ENCODE measurements at regions not wholly inside any gene's neighbourhood (a gene's known extent, or its start where the extent isn't known, plus 50 kb on each side); places are given as distances from the start of the nearest gene placed in this dataset.

GRCh38 chr3:72591522-72592421 lies 256.5 kb downstream of the SHQ1 start:
- DNase-seq (ENCODE audit: low spot score), result no peak

DNA sequence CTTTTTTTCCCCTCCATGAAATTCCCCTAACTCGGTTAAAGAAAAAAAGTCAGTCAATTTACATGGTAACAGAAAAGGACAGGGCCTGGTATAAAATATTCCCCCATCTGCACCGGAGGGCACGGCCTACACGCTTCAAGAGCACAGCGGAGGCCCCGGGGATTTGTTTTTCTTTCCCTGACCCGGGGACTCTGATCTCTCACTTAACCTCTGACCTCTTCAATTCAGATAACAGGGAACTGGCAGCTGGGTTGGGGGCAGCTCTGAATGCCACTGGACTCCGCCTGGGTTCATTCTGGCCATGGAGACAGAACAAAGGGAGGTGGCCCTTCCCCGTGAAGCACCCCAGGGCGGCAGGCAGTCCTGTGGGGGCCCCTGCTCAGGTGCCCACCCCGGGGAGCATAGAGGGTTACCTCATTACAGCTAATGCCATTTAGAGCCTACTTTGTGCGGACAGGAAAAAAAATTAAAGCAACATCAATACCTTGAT lies 257.5 kb downstream of the SHQ1 start:
- no peak for DNase-seq (ENCODE audit: low spot score)

GRCh38 chr3:72587282-72587681 lies 261.0 kb downstream of the SHQ1 start:
- no peak for DNase-seq (ENCODE audit: low spot score)

DNA sequence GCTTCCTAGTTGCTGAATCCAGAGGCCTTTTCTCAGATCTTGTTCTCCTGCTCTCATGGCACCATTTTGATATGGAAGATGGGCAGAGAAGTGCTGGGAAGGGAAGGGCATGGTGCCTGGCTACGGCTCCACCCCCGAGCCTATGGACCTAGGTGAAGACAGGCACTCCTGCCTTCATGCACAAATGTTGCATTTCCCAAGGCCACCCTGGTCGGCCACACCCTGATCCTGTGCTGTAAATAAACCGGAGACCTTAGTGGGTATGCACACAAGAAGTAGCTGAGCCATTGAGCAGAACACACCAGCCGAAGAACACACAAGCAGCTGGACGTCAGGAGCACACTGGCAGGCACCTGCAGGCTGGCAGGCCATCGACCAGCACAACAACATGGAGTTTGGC lies 261.6 kb downstream of the SHQ1 start:
- no peak for DNase-seq (ENCODE audit: low spot score)

GRCh38 chr3:72585966-72586365 lies 262.3 kb downstream of the SHQ1 start:
- DNase-seq (ENCODE audit: low spot score), result no peak

DNA sequence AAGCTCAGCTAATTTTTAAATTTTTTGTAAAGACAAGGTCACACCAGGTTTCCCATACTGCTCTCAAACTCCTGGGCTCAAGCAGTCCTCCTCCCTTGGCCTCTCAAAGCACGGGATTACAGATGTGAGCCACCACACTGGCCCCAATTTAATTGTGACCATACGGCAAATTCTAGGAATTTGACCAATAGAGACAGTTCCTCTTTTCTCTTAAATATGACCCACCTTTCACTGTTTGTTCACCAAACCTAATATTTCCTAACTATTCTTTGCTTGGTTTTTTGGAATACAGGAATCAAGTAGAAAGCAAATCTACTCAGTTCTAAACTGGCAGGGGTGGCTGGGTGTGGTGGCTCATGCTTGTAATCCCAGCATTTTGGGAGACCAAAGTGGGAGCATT lies 264.0 kb downstream of the SHQ1 start:
- DNase-seq (ENCODE audit: low spot score), result no peak

GRCh38 chr3:72582963-72583362 lies 265.3 kb downstream of the SHQ1 start:
- no peak for DNase-seq (ENCODE audit: low spot score)

GRCh38 chr3:72582211-72582878 lies 265.9 kb downstream of the SHQ1 start:
- DNase-seq (ENCODE audit: low spot score), result no peak

- DNase-seq (ENCODE audit: low spot score), result peak; percentile 9
These were observed 267.3 kb downstream of the SHQ1 start for GRCh38 chr3:72580900-72581299.

DNA sequence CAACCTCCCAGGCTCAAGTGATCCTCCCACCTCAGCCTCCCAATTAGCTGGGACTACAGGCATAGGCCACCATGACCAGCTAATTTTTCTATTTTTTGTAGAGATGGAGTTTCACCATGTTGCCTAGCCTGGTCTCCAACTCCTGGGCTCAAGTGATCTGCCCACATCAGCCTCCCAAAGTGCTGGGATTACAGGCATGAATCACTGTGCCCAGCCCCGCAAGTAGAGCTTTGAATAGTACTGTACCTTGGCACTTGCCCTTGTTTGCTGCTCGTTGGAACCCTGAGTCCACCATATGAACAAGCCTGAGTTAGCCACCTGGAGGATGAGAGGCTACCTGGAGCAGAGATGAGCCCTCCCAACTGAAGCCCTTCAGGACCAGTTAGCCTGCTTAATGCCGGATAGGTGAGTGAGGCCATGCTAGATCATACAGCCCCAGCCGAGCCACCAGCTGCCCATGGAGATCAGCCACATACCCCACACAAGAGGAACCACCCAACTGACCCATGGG lies 267.9 kb downstream of the SHQ1 start:
- no peak for DNase-seq (ENCODE audit: low spot score)

GRCh38 chr3:72579581-72580245 lies 268.5 kb downstream of the SHQ1 start:
- DNase-seq (ENCODE audit: low spot score), result no peak

GRCh38 chr3:72579191-72579580 lies 269.1 kb downstream of the SHQ1 start:
- no peak for DNase-seq (ENCODE audit: low spot score)

- no peak for DNase-seq (ENCODE audit: low spot score)
These were observed 271.1 kb downstream of the SHQ1 start for GRCh38 chr3:72577190-72577589.

- peak; percentile 7 for DNase-seq (ENCODE audit: low spot score)
These were observed 271.7 kb downstream of the SHQ1 start for GRCh38 chr3:72576563-72576962.

GRCh38 chr3:72574144-72574543 lies 274.1 kb downstream of the SHQ1 start:
- DNase-seq (ENCODE audit: low spot score), result no peak

- no peak for DNase-seq (ENCODE audit: low spot score)
These were observed 275.2 kb downstream of the SHQ1 start for GRCh38 chr3:72573051-72573450.

DNA sequence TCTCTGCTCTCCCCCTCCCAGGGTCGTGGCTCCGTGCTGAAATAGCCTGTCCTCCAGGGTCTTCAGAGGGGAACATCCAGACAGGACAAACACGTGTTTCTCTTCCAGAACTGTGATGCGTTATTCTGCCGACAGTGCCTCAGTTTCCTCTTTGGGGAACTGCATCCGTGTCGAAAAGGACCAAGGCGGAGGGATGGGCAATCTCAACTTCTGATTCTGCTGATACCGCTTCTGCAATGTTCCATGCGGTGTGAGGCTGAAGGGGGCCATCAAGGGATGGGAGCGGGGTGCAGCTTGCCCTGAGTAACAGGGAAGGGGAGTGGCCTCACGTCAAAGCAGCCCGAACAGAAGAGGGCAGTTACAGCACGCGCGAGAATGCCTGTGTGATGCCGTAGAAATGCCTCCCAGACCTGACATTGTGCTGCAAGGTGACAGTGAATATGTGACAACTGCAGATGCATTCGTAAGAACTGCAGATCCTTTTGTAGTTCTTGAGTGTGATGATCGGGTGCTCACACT lies 275.7 kb downstream of the SHQ1 start:
- DNase-seq (ENCODE audit: low spot score), result no peak

DNA sequence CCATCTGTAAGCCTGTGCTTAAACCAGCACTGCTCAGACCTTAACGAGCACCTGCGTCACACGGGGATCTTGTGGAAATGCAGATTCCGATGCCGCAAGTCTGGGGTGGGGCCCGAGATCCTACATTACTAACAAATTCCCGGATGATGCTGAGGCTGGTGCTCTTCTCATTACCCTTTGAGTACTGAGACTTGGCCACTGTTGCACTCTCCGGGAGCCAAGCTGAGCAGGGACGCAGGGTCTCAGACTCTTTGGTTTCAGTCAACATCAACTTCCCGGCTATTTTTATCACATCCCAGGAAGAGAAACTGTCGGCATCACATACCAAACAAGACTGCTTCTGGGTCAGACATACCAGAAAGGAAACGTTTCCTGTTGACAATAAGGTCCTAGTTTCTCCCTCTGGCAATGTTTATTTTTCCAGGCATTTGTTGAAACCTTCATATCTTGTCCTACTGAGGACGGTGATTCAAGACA lies 276.6 kb downstream of the SHQ1 start:
- no peak for DNase-seq (ENCODE audit: low spot score)

- no peak for DNase-seq (ENCODE audit: low spot score)
These were observed 277.2 kb downstream of the SHQ1 start for GRCh38 chr3:72571052-72571451.

DNA sequence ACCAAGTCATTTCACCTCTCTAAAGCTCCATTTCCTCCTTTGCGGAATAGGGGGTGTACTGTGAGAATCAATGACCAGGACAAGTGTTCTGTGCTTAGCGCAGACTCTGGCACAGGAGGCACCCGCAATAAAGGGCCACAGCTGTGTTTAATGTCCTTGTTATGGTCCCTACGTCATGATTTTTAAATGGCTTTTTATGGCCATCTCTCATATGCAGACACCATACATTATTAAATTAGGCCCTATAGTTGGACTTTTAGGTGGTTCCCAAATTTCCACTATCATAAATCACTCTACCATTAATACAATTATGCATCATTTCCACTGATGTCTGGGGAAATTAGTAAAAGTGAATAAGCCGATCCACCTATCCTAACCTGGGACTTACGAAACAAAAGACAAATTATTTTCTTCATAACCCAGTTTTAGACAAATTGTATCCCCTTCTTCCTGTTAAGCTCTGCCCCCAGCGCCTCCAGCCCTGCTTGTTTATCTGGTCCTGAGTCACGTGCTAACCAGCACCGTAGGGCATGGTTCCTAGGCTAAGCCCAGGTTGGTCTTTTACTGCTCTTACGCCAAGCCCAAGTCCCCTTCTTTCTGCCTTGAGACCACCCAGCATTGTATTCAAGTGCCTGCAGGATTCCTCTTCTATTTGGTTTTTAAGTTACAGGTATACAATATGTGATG lies 278.3 kb downstream of the SHQ1 start:
- no peak for DNase-seq (ENCODE audit: low spot score)

DNA sequence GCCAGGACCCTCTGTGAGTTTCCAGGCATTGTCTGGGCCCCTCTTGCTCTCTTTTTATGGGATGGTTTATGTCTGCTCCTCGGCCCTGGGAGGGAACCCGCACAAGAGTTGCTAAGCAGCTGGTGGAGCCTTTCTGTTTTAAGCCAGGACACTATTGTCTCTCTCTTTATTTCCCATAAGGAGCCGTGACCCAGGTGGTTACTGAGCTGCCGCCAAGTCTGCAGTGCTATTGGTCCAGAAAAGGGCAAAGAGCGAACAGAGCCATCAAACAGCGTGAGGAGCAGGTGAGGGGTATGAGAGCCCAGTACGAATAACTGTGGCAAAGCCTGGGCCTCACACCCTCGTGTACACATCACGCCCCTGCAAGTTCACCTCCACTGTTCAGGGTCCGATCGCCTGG lies 280.2 kb downstream of the SHQ1 start:
- no peak for DNase-seq (ENCODE audit: low spot score)

DNA sequence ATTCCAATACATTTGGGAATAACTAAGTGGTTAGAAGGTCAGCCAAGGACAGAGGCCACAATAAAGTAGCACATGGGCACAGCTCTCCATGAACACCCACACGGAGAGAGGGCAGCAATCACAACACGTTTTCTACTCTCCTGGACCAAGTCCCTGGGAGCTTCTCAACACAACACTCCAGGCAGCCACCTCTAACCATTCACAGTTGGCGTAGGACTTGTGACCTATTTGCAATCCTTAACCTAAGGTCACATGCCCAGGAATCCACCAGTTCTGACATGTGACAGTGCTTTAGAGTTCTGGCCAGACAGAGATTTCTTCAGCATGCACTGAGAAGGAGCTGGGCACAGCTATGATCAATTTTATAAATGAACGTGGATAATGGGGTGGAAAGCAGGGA lies 280.8 kb downstream of the SHQ1 start:
- no peak for DNase-seq (ENCODE audit: low spot score)
